ENCODE measurements at regions not wholly inside any gene's neighbourhood (a gene's known extent, or its start where the extent isn't known, plus 50 kb on each side); places are given as distances from the start of the nearest gene placed in this dataset.

- Histone ChIP-seq H3K4me1 (ENCODE audit: control insufficient read depth in 1 of 2, insufficient read depth in 2 of 2, low read length in 2 of 2) (no peaks in the 10 kb centered on the region), H3K9ac (ENCODE audit: low read depth in 1 of 2, low read length in 2 of 2) (no peak overlapping the region), H3K9me3 (ENCODE audit: control insufficient read depth in 1 of 2, low read length in 2 of 2) (no peaks in the 10 kb centered on the region), H3K27me3 (ENCODE audit: control insufficient read depth in 1 of 2, insufficient read depth in 2 of 2, low read length in 2 of 2) (no peaks in the 10 kb centered on the region), H3K27ac (ENCODE audit: low read depth, low read length) (no peak overlapping the region), H3K36me3 (ENCODE audit: control insufficient read depth in 1 of 2, insufficient read depth in 2 of 2, low read length in 2 of 2) (no peaks in the 10 kb centered on the region), H3K4me3 (ENCODE audit: low read depth in 1 of 2, low read length in 2 of 2) (no peak overlapping the region)
These were observed 147.6 kb upstream of the TIAM1 start for GRCh38 chr21:31491617-31492016.

- no peaks in the 10 kb centered on the region for H3K27me3 ChIP-seq (ENCODE audit: control insufficient read depth in 1 of 2, insufficient read depth in 2 of 2, low read length in 2 of 2)
- no peaks in the 10 kb centered on the region for H3K36me3 ChIP-seq (ENCODE audit: control insufficient read depth in 1 of 2, insufficient read depth in 2 of 2, low read length in 2 of 2)
- H3K9me3 ChIP-seq (ENCODE audit: control insufficient read depth in 1 of 2, low read length in 2 of 2): peaks cover 0 to 1% of the 10 kb centered on the region in 2 donors
- H3K27ac ChIP-seq (ENCODE audit: low read depth, low read length): no peak overlapping the region
- H3K4me1 ChIP-seq (ENCODE audit: control insufficient read depth in 1 of 2, insufficient read depth in 2 of 2, low read length in 2 of 2): no peaks in the 10 kb centered on the region
- no peak overlapping the region for H3K4me3 ChIP-seq (ENCODE audit: low read depth in 1 of 2, low read length in 2 of 2)
- no peak overlapping the region for H3K9ac ChIP-seq (ENCODE audit: low read depth in 1 of 2, low read length in 2 of 2)
These were observed 146.4 kb upstream of the TIAM1 start for GRCh38 chr21:31490443-31490842.

- Histone ChIP-seq H3K9me3 (ENCODE audit: control insufficient read depth in 1 of 2, low read length in 2 of 2) (peaks cover 0 to 4% of the 10 kb centered on the region in 2 donors), H3K27ac (ENCODE audit: low read depth, low read length) (no peak overlapping the region), H3K27me3 (ENCODE audit: control insufficient read depth in 1 of 2, insufficient read depth in 2 of 2, low read length in 2 of 2) (no peaks in the 10 kb centered on the region), H3K9ac (ENCODE audit: low read depth in 1 of 2, low read length in 2 of 2) (no peak overlapping the region), H3K4me3 (ENCODE audit: low read depth in 1 of 2, low read length in 2 of 2) (no peak overlapping the region), H3K4me1 (ENCODE audit: control insufficient read depth in 1 of 2, insufficient read depth in 2 of 2, low read length in 2 of 2) (no peaks in the 10 kb centered on the region), H3K36me3 (ENCODE audit: control insufficient read depth in 1 of 2, insufficient read depth in 2 of 2, low read length in 2 of 2) (no peaks in the 10 kb centered on the region)
These were observed 145.7 kb upstream of the TIAM1 start for GRCh38 chr21:31489726-31490125.

GRCh38 chr21:31489014-31489413 lies 145.0 kb upstream of the TIAM1 start:
- H3K27ac ChIP-seq (ENCODE audit: low read depth, low read length): no peak overlapping the region
- H3K36me3 ChIP-seq (ENCODE audit: control insufficient read depth in 1 of 2, insufficient read depth in 2 of 2, low read length in 2 of 2): no peaks in the 10 kb centered on the region
- peaks cover 3 to 4% of the 10 kb centered on the region in 2 donors for H3K9me3 ChIP-seq (ENCODE audit: control insufficient read depth in 1 of 2, low read length in 2 of 2)
- no peaks in the 10 kb centered on the region for H3K27me3 ChIP-seq (ENCODE audit: control insufficient read depth in 1 of 2, insufficient read depth in 2 of 2, low read length in 2 of 2)
- no peak overlapping the region for H3K9ac ChIP-seq (ENCODE audit: low read depth in 1 of 2, low read length in 2 of 2)
- H3K4me3 ChIP-seq (ENCODE audit: low read depth in 1 of 2, low read length in 2 of 2): no peak overlapping the region
- no peaks in the 10 kb centered on the region for H3K4me1 ChIP-seq (ENCODE audit: control insufficient read depth in 1 of 2, insufficient read depth in 2 of 2, low read length in 2 of 2)

GRCh38 chr21:31484219-31484618 lies 140.2 kb upstream of the TIAM1 start:
- Histone ChIP-seq H3K27me3 (ENCODE audit: control insufficient read depth in 1 of 2, insufficient read depth in 2 of 2, low read length in 2 of 2) (no peaks in the 10 kb centered on the region), H3K36me3 (ENCODE audit: control insufficient read depth in 1 of 2, insufficient read depth in 2 of 2, low read length in 2 of 2) (no peaks in the 10 kb centered on the region), H3K4me1 (ENCODE audit: control insufficient read depth in 1 of 2, insufficient read depth in 2 of 2, low read length in 2 of 2) (no peaks in the 10 kb centered on the region), H3K27ac (ENCODE audit: low read depth, low read length) (no peak overlapping the region), H3K9ac (ENCODE audit: low read depth in 1 of 2, low read length in 2 of 2) (no peak overlapping the region), H3K4me3 (ENCODE audit: low read depth in 1 of 2, low read length in 2 of 2) (no peak overlapping the region), H3K9me3 (ENCODE audit: control insufficient read depth in 1 of 2, low read length in 2 of 2) (peaks cover 14 to 16% of the 10 kb centered on the region in 2 donors)

GRCh38 chr21:31483146-31483545 lies 139.1 kb upstream of the TIAM1 start:
- Histone ChIP-seq H3K9ac (ENCODE audit: low read depth in 1 of 2, low read length in 2 of 2) (no peak overlapping the region), H3K27ac (ENCODE audit: low read depth, low read length) (no peak overlapping the region), H3K4me3 (ENCODE audit: low read depth in 1 of 2, low read length in 2 of 2) (no peak overlapping the region), H3K36me3 (ENCODE audit: control insufficient read depth in 1 of 2, insufficient read depth in 2 of 2, low read length in 2 of 2) (no peaks in the 10 kb centered on the region), H3K9me3 (ENCODE audit: control insufficient read depth in 1 of 2, low read length in 2 of 2) (peaks cover 14 to 16% of the 10 kb centered on the region in 2 donors), H3K4me1 (ENCODE audit: control insufficient read depth in 1 of 2, insufficient read depth in 2 of 2, low read length in 2 of 2) (no peaks in the 10 kb centered on the region), H3K27me3 (ENCODE audit: control insufficient read depth in 1 of 2, insufficient read depth in 2 of 2, low read length in 2 of 2) (no peaks in the 10 kb centered on the region)

GRCh38 chr21:31482460-31482859 lies 138.4 kb upstream of the TIAM1 start:
- H3K9me3 ChIP-seq (ENCODE audit: control insufficient read depth in 1 of 2, low read length in 2 of 2): peaks cover 14 to 16% of the 10 kb centered on the region in 2 donors
- no peak overlapping the region for H3K27ac ChIP-seq (ENCODE audit: low read depth, low read length)
- H3K36me3 ChIP-seq (ENCODE audit: control insufficient read depth in 1 of 2, insufficient read depth in 2 of 2, low read length in 2 of 2): no peaks in the 10 kb centered on the region
- H3K4me3 ChIP-seq (ENCODE audit: low read depth in 1 of 2, low read length in 2 of 2): no peak overlapping the region
- no peaks in the 10 kb centered on the region for H3K27me3 ChIP-seq (ENCODE audit: control insufficient read depth in 1 of 2, insufficient read depth in 2 of 2, low read length in 2 of 2)
- no peaks in the 10 kb centered on the region for H3K4me1 ChIP-seq (ENCODE audit: control insufficient read depth in 1 of 2, insufficient read depth in 2 of 2, low read length in 2 of 2)
- H3K9ac ChIP-seq (ENCODE audit: low read depth in 1 of 2, low read length in 2 of 2): no peak overlapping the region

GRCh38 chr21:31480228-31480627 lies 136.2 kb upstream of the TIAM1 start:
- H3K36me3 ChIP-seq (ENCODE audit: control insufficient read depth in 1 of 2, insufficient read depth in 2 of 2, low read length in 2 of 2): no peaks in the 10 kb centered on the region
- H3K4me3 ChIP-seq (ENCODE audit: low read depth in 1 of 2, low read length in 2 of 2): no peak overlapping the region
- H3K9me3 ChIP-seq (ENCODE audit: control insufficient read depth in 1 of 2, low read length in 2 of 2): peaks cover 13 to 14% of the 10 kb centered on the region in 2 donors
- H3K27ac ChIP-seq (ENCODE audit: low read depth, low read length): no peak overlapping the region
- no peaks in the 10 kb centered on the region for H3K4me1 ChIP-seq (ENCODE audit: control insufficient read depth in 1 of 2, insufficient read depth in 2 of 2, low read length in 2 of 2)
- no peak overlapping the region for H3K9ac ChIP-seq (ENCODE audit: low read depth in 1 of 2, low read length in 2 of 2)
- no peaks in the 10 kb centered on the region for H3K27me3 ChIP-seq (ENCODE audit: control insufficient read depth in 1 of 2, insufficient read depth in 2 of 2, low read length in 2 of 2)

- H3K4me3 ChIP-seq (ENCODE audit: low read depth in 1 of 2, low read length in 2 of 2): no peak overlapping the region
- H3K9ac ChIP-seq (ENCODE audit: low read depth in 1 of 2, low read length in 2 of 2): no peak overlapping the region
- no peaks in the 10 kb centered on the region for H3K4me1 ChIP-seq (ENCODE audit: control insufficient read depth in 1 of 2, insufficient read depth in 2 of 2, low read length in 2 of 2)
- H3K36me3 ChIP-seq (ENCODE audit: control insufficient read depth in 1 of 2, insufficient read depth in 2 of 2, low read length in 2 of 2): no peaks in the 10 kb centered on the region
- H3K9me3 ChIP-seq (ENCODE audit: control insufficient read depth in 1 of 2, low read length in 2 of 2): peaks cover 12 to 14% of the 10 kb centered on the region in 2 donors
- H3K27ac ChIP-seq (ENCODE audit: low read depth, low read length): no peak overlapping the region
- no peaks in the 10 kb centered on the region for H3K27me3 ChIP-seq (ENCODE audit: control insufficient read depth in 1 of 2, insufficient read depth in 2 of 2, low read length in 2 of 2)
These were observed 135.7 kb upstream of the TIAM1 start for GRCh38 chr21:31479714-31480113.

GRCh38 chr21:31479222-31479621 lies 135.2 kb upstream of the TIAM1 start:
- Histone ChIP-seq H3K36me3 (ENCODE audit: control insufficient read depth in 1 of 2, insufficient read depth in 2 of 2, low read length in 2 of 2) (no peaks in the 10 kb centered on the region), H3K4me1 (ENCODE audit: control insufficient read depth in 1 of 2, insufficient read depth in 2 of 2, low read length in 2 of 2) (no peaks in the 10 kb centered on the region), H3K27me3 (ENCODE audit: control insufficient read depth in 1 of 2, insufficient read depth in 2 of 2, low read length in 2 of 2) (no peaks in the 10 kb centered on the region), H3K4me3 (ENCODE audit: low read depth in 1 of 2, low read length in 2 of 2) (no peak overlapping the region), H3K9me3 (ENCODE audit: control insufficient read depth in 1 of 2, low read length in 2 of 2) (peaks cover 12% of the 10 kb centered on the region in 2 donors), H3K9ac (ENCODE audit: low read depth in 1 of 2, low read length in 2 of 2) (no peak overlapping the region), H3K27ac (ENCODE audit: low read depth, low read length) (no peak overlapping the region)

Measured in duodenal mucosa (tissue), 2 donors.